ENCODE measurements at regions not wholly inside any gene's neighbourhood (a gene's known extent, or its start where the extent isn't known, plus 50 kb on each side); places are given as distances from the start of the nearest gene placed in this dataset.

DNA sequence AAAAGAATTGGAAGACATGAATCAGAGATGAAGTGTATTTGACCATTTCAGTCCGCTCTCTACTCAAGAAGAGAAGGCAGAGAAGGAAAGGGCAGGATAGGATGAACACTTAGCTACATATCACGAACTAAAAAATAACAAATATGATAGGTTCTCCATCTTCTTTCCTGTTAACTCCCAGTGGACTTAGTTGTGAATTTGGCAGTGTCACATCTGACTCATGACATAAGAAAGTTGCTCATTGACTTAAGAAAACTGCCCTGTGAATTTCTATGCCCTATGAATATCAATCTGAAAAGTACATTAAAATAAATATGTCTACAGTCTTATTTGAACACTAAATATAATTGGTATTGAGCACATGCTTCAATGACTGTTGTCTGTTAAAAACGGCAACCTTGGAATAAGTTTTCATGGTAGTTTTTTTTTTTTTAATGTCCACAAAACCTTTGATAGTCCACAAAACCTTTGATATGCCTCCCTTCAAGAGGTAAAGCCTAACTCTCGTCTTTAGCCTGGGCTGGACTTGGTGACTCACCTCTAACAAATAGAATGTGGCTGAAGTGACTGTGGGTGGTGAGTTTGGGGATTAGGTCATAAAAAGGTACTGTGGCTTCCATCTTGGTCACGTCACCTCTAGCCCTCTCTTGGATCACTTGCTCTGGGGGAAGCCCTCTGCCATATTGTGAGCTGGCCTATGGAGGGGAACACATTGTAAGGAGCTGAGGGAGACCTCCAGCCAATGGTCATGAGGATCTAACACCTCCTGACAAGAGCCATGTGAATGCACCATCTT is 184.7 kb upstream of the S100G start:
- no peak for TF ChIP-seq POLR2AphosphoS5 (IDR thresholded peaks at IDR 0.05)
- TF ChIP-seq, protein P1, sequence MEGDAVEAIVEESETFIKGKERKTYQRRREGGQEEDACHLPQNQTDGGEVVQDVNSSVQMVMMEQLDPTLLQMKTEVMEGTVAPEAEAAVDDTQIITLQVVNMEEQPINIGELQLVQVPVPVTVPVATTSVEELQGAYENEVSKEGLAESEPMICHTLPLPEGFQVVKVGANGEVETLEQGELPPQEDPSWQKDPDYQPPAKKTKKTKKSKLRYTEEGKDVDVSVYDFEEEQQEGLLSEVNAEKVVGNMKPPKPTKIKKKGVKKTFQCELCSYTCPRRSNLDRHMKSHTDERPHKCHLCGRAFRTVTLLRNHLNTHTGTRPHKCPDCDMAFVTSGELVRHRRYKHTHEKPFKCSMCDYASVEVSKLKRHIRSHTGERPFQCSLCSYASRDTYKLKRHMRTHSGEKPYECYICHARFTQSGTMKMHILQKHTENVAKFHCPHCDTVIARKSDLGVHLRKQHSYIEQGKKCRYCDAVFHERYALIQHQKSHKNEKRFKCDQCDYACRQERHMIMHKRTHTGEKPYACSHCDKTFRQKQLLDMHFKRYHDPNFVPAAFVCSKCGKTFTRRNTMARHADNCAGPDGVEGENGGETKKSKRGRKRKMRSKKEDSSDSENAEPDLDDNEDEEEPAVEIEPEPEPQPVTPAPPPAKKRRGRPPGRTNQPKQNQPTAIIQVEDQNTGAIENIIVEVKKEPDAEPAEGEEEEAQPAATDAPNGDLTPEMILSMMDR (IDR thresholded peaks at IDR 0.05), result no peak
